Activated CD4-positive, alpha-beta T cell treated with anti-CD3 and anti-CD28 coated beads for 48 hours (primary cell): ENCODE measurements at regions not wholly inside any gene's neighbourhood (a gene's known extent, or its start where the extent isn't known, plus 50 kb on each side); places are given as distances from the start of the nearest gene placed in this dataset.

ENCODE experiments used
- DNase-seq: peaks from one replicate; pipeline ENCODE4 v3.0.0-alpha.2; 2020

- DNase-seq: no peak
These were observed 261.3 kb upstream of the TLE3 start for GRCh38 chr15:70358871-70359647.

DNA sequence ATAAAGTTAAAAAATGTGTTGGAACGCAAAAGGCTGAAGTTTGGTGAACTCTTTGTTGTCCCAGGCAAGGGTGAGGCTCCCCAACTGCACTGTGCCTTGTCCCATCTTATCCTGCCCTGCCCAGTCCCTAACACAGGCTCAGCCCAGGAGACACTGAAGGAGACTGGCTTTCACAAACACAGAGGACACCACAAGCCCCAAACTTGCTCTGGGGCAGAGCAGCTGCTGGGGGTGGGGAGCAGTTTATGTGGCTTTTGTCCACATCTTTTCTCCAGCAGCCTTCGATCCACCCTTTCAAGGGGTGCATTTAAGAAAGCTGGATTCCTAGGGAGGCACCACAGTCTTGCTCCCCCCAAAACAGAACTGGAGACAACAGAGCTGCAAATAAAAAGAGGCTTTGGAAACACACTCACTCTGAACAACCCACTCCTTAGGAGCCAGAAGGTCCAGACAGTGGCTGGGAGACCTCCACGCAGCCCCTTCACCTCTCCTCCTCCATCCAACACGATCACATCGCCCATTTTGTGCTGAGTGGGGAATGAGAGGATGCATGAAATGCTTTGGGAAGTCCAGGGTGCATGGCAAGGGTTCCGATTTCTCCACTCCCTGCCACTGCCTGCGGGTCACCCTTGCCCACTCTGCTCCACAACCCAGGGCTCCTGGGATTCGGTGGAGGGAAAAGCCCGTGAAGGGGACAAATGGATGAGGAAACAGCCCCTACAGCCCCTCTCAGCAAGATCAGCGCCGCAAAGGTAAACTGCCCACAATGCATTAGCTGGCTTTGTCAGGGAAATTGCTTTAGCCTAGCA lies 260.5 kb upstream of the TLE3 start:
- no peak for DNase-seq

DNA sequence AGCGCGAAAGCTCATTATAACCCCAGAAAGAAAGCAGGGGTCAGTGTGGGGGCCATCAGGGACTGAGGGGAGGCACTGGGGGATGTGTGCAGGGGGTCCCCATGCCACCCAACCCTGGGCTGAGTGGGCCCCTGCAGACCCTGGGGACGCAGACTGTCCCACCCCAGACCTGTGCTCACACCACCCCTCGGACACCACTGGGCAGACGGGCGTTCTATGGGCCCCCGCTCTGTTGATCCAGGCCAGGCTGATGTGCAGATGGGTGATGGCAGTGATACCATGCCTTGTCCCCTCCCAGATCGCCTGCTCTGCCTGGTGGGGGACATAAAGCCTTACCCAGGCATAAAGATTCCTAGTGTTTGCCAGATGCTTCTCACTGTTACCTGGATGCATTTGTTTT lies 259.7 kb upstream of the TLE3 start:
- no peak for DNase-seq

DNA sequence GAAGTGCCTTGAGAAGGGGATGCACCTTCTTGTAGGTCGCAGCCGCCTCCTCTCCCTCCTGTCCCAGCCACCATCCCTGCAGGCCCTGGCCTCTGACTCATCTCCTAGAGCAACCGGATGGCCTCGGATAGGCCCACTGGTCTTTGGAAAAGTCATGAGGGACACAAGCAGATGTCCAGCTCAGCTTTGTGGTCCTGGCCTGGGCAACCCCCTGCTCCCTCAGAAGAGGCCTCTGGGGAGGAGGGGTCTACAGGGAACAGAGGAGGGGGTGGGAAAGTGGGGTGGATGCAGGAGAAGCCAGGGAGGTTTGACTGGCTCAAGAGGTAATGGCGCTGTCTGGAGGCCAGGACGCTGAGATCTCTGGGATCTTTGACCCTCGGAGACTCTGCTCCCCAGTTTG lies 259.2 kb upstream of the TLE3 start:
- no peak for DNase-seq

DNA sequence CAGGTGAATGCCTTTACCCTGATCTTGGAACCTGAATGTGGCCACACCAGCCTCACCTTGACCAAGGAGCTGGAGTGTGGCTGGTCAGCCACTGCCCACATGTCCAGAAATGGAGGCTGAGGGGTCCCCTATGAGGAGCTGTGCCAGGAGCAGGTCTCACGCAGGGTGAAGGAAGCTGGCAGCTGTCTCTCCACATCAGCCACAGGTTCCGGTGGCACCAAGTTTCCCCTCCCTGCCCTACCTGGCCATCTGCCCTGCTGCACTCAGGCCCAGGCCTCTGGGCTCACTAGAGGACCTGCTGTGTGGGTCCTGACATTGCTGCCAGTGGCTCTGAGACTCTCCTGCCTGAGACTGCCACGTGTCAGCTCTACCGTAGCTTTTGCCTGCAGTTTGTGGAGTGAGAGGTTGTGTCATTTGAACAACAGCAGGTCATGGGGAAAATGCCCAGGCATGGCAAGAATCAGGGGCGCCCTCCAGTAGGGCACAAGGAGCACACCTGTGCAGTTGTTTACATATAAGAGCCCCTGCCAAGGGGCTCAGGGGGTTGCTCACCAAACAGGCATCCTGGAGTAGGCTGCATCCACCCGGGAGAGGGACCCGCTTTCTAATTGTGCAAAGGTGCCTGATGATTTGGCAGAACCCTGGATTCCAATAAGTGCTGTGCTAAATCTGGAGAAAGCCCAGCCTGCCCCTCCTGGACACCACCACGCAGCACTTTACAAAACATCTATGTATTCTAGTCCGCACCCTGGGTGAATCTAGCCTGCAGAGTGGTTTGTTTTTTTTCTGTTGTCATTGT lies 258.5 kb upstream of the TLE3 start:
- no peak for DNase-seq

- DNase-seq: no peak
These were observed 257.6 kb upstream of the TLE3 start for GRCh38 chr15:70355275-70355795.

GRCh38 chr15:70354346-70354905 lies 256.7 kb upstream of the TLE3 start:
- DNase-seq: no peak

DNA sequence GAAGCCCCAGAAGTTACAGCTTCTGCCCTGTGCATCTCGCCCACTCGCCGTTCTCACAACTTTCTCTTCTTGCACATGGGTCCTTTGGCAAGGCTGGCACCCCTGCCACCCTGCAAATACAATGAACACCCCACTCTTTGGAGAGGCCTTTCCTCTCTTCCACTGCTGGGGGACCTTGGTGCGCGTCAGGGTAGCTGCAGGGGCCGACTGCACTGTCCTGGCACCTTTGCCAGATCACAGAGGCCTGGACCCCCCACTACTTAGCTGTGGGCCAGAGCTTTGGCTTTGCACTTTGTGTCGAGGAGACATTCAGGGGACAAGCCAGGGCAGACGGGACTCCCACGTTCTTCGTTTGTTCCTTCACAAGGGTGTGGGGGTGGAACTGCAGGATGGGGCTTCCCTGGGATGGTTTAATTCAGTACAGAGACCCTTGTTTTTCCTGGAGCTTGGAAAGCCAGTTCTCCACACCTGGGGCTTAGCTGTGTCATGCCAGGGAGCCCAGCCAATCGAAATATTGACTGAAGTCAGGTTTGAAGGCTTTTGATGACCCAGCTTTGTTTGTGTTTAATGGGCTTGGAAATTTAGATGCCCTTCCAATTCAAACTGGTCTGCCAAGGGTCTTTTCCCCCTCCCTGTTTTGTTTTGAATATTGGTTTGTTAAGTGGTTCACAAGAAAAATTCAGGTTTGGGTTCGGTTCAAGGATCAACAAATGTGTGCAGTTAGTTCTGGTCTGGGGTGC lies 256.1 kb upstream of the TLE3 start:
- DNase-seq: no peak

DNA sequence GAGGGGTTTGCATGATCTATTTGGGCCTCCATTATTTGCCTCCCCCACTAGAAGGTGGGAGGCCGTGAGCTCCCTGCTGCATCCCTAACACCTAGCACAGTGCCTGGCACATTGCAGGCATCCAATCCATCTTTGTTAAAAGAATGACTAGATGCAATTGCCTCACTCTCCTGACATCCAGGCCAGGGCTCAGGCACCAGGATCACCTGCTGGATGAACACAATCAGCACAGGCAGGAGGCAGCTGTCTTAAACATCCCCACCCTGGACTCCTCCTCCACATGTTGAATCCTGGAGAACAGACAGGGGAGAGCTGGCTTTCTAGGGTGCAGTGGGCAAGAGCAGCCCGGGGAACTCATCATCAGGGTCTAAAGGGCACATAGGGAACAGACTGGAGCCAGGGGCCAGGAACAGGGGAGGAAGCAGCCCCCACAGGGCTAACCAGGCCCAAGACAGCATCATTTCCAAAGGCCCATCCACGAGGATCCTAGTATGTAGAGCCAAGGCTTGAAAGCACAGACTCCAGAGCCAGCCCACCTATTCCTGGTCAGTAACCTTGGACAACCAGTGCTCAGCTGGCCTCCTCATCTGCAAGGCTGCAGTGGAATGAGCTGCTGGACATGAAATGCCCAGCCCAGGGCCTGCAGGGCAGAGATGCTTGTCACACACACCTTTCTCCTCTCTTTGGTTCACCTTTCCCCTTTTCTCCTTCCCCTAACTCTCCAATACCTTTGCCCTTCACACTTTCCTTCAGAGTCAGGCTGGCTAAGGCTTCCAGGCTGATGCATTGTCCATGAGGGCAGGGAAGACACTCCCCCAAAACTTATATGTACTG lies 254.4 kb upstream of the TLE3 start:
- DNase-seq: no peak

DNA sequence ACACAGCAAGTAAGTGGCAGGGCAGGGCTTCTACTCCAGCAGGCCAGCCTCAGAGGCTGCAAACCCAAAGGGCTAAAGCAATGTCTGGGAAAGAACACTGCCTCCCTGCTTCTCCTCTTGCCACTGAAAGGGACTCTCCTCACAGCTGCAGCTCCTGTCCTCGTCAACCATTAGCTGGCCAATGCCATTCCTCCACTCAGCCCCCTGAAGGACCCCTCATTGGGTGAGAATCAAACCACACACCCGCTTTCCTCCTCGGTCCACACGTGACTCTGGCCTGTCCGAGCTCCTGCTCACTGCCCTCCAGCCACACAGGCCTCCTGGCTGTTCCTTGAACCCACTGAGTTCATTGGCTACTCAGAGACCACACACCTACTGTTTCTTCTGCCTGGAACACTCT lies 253.7 kb upstream of the TLE3 start:
- no peak for DNase-seq

DNA sequence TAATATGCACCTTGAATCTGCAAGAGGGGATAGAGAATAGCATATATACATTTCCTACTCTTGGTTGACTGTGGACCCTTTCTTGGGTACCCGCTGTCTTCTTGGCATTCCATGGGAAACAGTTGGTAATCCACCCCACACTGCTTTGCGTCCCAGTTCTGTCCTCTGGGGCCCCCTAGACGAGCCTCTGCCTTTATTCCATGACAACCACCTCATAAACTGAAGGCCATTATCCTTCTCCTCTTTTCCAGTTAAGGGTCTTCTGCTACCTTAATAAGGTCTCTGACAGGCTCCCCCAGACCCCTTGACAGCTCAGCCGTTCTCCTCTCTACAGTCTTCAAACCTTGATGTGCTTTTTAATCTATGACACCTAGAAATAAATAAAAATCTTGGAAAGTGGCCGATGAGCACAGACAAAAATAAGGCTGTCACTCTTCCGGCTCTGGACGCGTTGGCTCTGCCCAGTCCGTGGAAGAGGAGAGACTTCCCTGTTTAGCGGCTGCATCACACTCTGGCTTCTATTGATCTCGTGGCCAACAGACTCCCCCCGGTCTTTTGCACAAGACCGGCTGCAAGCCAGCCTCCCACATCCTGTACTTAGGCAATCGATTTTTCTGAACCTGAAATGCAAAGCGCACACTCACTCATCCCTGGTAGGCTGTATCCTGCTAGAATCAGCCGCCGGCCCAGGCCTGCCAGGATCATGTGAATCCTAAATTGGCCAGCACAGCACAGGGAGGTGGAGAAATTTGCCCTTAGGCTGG lies 251.0 kb upstream of the TLE3 start:
- no peak for DNase-seq

DNA sequence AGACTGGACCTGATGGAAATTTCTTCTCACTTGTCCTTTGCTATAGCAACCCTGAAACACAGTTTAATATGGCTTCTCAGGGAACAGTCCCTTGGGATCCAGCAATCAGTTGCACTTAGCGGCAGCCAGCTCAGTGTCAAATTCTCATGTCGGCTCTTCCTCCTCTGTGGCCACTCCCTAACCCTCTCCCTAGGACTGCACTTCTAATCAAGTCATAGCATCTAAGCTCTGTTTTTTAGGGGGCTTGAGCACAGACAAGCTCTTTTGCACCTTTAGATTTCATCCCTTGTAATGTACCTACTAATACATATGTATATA lies 250.5 kb upstream of the TLE3 start:
- DNase-seq: no peak

DNA sequence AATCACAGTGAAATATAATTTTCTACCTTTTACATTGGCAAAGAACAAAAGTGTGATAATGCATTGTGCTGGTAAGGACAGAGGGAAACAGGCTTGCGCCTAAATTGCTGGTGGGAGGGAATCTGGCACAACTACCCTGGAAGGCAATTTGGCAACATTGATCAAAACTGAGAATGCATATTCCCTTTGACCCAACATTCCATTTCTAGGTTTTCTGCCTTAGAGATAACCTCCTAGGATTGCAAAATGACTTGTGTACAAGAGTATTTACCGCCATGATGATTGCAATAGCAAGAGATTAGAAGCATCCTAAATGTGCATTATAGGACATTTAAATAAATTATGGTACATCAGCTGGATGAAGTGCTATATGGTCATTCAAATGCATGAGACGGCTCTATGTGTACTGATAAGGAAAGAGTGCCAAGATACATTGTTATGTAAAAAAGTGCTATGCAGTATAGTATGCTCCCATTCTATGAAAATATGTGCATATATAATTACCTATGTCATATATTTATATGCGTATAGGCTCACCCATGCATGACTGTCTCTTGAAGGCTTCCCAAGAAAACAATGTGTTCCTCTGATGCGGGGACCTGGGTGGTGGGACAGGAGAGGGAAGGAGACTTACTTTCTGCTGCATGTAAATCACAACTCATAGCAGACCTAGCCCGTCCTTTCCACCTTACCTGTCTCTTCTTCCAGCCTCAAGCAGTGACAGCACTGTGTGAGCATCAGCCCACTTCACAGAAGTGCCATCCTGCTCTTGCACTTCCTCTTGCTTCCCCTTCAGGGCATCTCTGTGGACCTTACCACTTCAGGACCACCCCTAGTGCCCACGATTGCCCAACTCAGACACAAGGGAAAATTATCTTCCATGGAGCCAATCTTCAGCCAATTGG lies 249.9 kb upstream of the TLE3 start:
- no peak for DNase-seq

DNA sequence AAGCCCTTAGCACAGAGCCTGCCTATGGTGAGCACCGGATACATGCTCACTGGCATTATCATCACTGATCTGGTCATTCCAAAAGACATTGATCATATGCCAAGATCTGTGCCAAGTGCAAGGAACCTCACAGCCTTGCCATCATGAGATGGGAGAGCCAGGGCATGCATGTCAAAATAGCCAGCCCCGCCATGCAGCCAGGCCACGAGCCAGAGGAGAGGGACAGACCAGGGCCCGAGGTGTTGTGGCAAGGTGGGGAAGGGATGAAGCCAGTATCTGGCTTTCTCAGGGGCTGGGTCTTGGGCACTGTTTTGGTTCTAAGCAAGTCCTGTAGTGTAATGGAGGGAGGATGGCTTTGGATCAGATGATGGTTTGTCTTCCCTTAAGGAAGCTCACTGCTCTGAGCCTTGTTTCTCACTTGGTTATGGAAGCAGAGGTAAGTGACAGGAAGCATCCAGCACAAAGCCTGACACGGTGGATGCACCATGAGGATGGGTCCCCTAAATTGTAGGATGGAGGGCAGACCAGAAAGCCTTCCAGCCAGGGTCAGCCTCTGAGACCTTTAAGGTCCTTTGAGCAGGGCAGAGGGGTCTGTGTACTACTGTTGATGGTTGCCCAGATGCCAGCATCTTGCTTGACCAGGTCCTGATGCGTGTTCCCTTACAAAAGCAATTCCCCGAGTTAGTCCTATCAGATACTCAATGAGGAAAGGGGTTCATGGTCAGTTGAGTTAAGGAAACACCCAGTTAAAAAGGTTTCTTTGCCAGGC lies 247.7 kb upstream of the TLE3 start:
- no peak for DNase-seq

DNA sequence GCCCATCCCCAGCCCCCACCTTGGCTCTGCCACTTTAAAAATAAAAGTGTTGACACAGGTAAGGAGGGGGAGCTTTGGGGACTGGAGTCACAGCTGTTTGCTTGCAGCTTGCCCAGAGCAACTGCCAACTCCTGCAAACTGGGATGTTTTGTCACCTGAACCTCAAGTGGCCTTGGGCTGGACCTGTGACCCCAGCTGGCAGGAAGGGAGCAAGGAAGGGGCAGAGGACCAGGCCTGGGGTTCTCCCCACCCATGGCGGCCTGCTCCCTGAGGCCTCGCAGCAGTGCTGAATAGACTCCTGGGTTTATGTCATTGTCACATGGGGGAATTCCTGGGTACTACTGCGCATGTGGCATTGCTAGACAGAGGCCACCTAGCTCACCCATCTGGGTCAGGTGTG lies 246.9 kb upstream of the TLE3 start:
- DNase-seq: no peak

GRCh38 chr15:70343961-70344621 lies 246.4 kb upstream of the TLE3 start:
- DNase-seq: no peak

DNA sequence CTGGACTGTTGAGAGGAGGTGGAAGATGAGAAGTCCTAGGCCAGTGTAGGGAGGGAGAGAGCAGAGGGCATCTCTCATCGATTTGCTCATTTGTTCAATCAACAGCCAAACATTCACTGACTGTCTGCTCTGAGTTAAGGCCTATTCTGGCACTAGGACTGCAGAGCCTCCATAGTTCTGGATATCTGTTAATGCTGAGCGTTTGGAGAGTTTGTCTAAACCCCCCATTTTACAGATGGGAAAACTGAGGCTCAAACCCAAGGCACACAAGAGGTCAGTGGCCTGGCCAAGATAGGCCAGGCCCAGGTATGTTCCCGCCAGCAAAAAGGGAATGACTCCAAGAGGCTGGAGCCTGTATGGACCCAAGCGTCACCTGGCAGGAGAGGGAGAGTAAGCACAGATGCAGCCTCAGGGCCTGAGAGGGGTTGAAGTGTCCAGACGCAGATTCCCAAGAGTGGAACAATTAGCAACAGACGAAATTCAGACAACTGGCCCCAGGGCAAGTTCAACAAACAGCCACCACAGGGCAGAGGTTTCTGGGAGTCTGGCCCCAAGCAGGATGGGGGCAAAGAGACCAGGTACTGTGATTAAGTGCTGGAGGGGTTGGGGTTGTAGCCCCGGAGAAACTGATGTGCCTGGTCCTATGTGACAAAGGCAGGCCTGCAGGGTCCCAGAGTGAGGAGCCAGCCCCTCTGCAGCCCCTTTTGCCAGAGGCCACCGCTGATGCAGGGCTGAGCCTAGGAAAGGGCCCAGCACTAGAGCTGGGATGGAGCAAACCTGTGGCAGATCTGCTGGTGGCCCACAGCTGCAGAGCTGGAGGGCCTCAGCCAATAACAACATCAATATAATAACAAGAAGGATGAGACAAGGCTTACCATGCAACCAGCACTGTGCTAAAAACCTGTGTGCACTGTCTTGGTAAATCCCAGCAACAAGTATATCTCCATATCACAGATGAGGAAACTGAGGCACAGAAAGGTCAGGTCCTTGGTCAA lies 245.1 kb upstream of the TLE3 start:
- DNase-seq: no peak
